GM12865 (cell line): ENCODE measurements at regions not wholly inside any gene's neighbourhood (a gene's known extent, or its start where the extent isn't known, plus 50 kb on each side); places are given as distances from the start of the nearest gene placed in this dataset.

Experiments
- DNase-seq: peaks from one replicate; pipeline ENCODE4 v3.0.0; 2010; ENCODE audit warnings: low read depth
- H3K4me3 ChIP-seq: 2 replicates; pipeline ENCODE4 v1.5.1; 2011; ENCODE audit warnings: mild to moderate bottlenecking, low read depth, low read length, control low read depth
- TF ChIP-seq, protein P1 (sequence below): IDR thresholded peaks from 2 replicates; pipeline ENCODE4 v1.5.1; 2011; ENCODE audit warnings: low read length, control low read depth, low read depth, inconsistent platforms; ENCODE audit not compliant: insufficient read depth; ENCODE audit errors: missing control alignments

DNA sequence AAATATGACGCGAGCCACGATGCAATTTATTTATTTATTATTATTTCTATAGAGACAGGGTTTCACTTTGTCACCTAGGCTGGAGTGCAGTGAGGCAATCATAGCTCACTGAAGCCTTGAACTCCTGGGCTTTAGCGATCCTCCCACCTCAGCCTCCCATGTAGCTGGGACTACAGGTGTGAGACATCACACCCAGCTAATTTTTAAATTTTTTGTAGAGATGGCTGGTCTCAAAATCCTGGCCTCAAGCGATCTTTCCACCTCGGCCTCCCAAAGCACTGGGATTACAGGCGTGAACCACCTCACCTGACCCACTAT is 63.6 kb downstream of the IRF2BP2 start:
- TF ChIP-seq, protein P1, sequence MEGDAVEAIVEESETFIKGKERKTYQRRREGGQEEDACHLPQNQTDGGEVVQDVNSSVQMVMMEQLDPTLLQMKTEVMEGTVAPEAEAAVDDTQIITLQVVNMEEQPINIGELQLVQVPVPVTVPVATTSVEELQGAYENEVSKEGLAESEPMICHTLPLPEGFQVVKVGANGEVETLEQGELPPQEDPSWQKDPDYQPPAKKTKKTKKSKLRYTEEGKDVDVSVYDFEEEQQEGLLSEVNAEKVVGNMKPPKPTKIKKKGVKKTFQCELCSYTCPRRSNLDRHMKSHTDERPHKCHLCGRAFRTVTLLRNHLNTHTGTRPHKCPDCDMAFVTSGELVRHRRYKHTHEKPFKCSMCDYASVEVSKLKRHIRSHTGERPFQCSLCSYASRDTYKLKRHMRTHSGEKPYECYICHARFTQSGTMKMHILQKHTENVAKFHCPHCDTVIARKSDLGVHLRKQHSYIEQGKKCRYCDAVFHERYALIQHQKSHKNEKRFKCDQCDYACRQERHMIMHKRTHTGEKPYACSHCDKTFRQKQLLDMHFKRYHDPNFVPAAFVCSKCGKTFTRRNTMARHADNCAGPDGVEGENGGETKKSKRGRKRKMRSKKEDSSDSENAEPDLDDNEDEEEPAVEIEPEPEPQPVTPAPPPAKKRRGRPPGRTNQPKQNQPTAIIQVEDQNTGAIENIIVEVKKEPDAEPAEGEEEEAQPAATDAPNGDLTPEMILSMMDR = no peak
- no peak overlapping the region for H3K4me3 ChIP-seq
- DNase-seq = no peak

DNA sequence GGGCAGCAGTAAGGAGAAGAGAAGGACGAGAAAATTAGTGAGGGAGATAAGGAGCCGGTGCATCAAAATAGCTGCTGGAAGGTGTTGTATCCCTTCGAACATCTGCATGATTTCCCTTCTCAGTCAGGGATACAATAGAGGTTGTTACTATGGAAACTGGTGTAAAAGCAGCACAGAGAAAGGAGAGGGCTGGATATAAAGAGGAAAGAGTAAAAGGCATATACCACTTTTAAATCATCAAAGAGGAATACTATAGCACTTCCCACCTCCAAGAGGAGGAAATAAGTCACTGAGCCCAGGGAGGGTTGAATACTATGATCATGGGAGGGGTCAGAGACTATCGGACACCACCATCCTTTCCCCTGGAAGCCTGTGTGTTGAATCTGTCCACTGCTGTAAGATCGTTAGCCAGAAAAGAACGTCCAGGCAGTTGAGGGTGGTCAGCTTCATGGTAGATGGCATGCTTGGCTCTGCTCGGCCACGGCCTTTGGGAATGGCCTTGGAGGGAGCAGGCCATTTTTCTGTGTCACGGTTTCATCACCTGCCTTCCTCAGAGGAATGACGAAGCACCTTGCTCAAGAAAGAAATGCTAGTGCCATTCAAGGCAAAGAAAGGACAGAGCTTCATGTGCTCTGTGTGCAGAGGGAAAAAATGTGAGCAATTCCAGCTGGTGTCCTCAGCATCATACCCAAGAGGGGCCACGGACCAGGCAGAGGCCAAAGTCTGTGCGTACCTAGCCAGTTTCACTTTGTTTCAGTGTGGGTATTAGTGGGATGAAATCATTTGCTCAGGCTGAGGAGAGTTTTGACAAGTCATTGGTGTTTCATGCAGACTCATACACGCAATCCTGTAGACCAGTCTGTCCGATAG is 64.2 kb downstream of the IRF2BP2 start:
- no peak overlapping the region for H3K4me3 ChIP-seq
- TF ChIP-seq, protein P1 = no peak
- DNase-seq = no peak

DNA sequence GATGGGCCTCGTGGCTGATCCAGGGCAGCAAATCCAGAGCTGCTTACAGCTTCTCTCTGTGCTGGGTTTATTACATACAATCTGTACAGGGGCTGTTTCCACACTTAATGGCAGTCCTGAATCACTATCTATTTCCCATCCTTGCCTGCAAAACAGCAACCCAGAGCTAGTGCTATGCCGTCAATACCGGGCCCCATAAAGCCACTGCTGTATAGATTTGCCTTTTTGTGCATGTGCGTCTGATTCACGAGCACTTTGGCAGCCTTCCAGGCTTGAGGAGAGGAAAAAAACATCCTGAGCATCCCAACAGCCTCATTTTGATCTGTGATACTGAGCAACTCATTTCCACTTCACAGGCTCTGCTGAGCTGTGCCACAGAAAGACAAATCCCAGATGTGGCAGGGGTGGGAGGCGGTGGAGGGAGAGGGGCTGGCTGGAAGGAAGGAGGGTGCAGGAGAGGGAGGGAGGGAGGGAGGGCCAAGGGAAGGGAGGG is 65.2 kb upstream of the TARBP1 start:
- no peak overlapping the region for H3K4me3 ChIP-seq
- no peak for DNase-seq
- TF ChIP-seq, protein P1 = no peak

DNA sequence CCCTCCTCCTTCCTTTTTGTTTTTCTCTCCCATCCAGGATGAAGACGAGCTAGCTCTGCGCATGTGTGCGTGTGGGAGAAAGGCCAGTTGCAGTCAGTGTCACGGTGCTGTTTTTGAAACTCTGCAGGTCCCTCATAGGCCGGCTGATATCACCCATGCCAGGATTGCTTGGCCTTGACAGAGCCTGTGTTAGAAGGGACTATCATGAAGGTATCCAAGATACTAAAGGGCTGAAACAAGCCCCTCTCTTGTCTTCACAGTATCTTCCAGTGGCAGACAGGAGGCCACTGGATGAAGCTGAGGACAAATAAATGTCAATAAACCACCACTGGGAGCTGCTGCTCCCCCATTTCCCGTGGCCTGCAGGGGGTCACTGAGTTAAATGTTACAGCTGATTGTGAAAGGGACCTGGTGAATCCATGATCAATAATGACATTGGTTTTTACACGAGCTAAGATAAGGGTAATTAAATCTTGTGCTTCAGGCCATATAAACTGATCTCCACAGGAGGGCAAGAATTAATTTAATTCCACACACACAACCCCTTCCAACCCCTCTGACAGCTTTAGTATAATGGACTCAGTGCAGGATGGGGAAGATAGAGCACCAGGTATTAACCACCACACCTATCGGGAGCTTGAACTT is 64.6 kb upstream of the TARBP1 start:
- no peak for DNase-seq
- H3K4me3 ChIP-seq = no peak overlapping the region
- TF ChIP-seq, protein P1 = no peak

DNA sequence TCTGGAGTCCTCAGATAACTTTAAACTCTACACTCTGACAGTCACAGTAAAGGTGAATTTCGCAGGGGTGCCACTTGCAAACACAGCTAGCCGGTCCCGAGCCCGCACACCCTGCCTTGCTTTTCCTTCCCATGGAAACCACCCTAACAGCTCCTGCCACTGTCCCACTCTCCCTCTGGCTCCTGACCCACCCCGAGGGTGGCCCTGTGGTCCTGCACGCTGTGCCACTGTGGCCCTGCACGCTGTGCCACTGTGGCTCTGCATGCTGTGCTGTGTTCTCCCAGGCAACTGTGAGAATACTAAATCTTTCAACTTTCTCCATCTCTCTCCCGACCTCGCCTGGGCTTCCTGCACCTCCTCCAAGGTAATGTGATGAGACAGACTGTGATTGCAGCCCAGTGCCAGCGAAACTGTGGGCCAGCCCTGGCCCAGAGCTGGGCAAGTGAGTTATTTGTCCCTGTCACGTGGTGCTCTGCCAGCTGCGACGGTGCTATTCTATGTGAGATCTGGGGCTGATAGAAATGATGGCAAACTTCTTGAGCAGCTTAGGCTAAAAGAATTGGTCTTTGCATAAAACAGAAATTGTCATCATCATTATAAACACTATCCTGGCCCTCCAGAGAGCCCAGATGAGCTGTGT is 63.4 kb upstream of the TARBP1 start:
- TF ChIP-seq, protein P1 = no peak
- no peak overlapping the region for H3K4me3 ChIP-seq
- no peak for DNase-seq

DNA sequence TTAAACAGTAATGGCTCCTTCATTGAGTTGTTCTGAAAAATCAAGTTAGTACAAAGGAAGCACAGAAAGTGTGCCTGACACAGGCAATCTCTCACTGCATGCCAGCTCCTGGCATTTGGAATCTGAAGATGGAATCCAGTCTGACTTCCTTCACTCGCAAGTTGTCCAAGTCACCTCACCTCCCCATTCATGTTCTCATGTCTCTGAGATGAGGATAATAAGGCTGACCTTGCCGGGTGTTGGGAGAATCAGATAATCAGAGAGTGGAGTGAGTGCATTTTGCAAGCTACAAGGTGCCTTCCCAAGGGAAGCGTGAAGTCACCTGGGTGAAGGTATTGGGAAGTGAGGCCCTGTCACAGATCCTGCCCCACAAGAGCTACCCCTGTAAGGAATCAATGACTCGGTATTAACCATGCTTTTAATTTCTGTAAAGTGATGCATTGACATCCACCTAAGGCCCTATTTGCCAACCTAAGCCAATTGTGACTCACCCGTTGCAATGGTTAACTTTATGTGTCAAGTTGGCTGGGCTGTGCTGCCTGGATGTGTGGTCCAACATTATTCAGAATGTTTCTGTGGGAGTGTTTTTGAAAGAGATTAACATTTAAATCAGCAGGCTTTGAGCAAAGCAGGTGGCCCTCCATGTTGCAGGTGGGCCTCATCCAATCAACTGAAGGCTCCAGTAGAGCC is 62.5 kb upstream of the TARBP1 start:
- DNase-seq = no peak
- TF ChIP-seq, protein P1 = no peak
- no peak overlapping the region for H3K4me3 ChIP-seq
